ENCODE measurements at regions not wholly inside any gene's neighbourhood (a gene's known extent, or its start where the extent isn't known, plus 50 kb on each side); places are given as distances from the start of the nearest gene placed in this dataset.

GRCh38 chr14:57087841-57088240 lies 180.9 kb downstream of the EXOC5 start:
- H3K9me1 ChIP-seq (replicated peaks; ENCODE audit: control insufficient read depth, extremely low read depth, insufficient read depth, low read length): no peaks in the 10 kb centered on the region
- no peaks in the 10 kb centered on the region for H4K20me1 ChIP-seq (replicated peaks; ENCODE audit: control insufficient read depth, extremely low read depth, insufficient read depth, low read length)
- no peak overlapping the region for H3K4me3 ChIP-seq (replicated peaks in 1 of 3; ENCODE audit: insufficient read depth in 1 of 3, low read depth in 1 of 3, low read length in 3 of 3)
- no peak for TF ChIP-seq EZH2 (IDR thresholded peaks at IDR 0.05; ENCODE audit: borderline replicate concordance, low read depth, low read length, severe bottlenecking)
- no peak for TF ChIP-seq POLR2A (IDR thresholded peaks at IDR 0.05; ENCODE audit: low read depth, low read length)
- TF ChIP-seq JUN (IDR thresholded peaks at IDR 0.05; ENCODE audit: borderline replicate concordance, insufficient read depth, insufficient read length, low read depth): no peak
- no peak for TF ChIP-seq GATA2 (IDR thresholded peaks at IDR 0.05; ENCODE audit: insufficient read depth, insufficient read length, low read depth, low read length)
- no peak for TF ChIP-seq MAX (IDR thresholded peaks at IDR 0.05; ENCODE audit: insufficient read depth, insufficient read length)
- TF ChIP-seq FOS (IDR thresholded peaks at IDR 0.05; ENCODE audit: borderline replicate concordance, insufficient read depth, low read length): no peak
- TF ChIP-seq MYC (IDR thresholded peaks at IDR 0.05; ENCODE audit: low read depth, low read length): no peak
- TF ChIP-seq POLR2AphosphoS5 (IDR thresholded peaks at IDR 0.05; ENCODE audit: insufficient read depth, low read depth, low read length): no peak
- TF ChIP-seq CTCF (IDR thresholded peaks at IDR 0.05; ENCODE audit: extremely low read depth in 1 of 2, insufficient read depth in 1 of 2, low read depth in 1 of 2, low read length in 2 of 2): no peak
- ChIA-PET POLR2A (no interaction called here), CTCF (no interaction called here)
- H3K79me2 ChIP-seq (ENCODE audit: control insufficient read depth, insufficient read depth, low read length): no peaks in the 10 kb centered on the region
- H2AFZ ChIP-seq (ENCODE audit: low read depth, low read length): no peak overlapping the region
- no peak for DNase-seq (ENCODE audit: low read depth, low spot score)
- H3K9ac ChIP-seq (replicated peaks; ENCODE audit: extremely low read depth, insufficient read depth, low read length): no peak overlapping the region
- H3K4me2 ChIP-seq (ENCODE audit: insufficient read depth, low read length): no peak overlapping the region
- H3K27ac ChIP-seq (ENCODE audit: insufficient read depth, low read depth, low read length): no peak overlapping the region
- dilution Hi-C loops (cut with MboI; ENCODE audit: extremely low pct_ligation_motif_present, low sequenced_read_pairs): no loop called here
- intact Hi-C loops (cut with micrococcal nuclease): no loop called here
- no peaks in the 10 kb centered on the region for H3K9me3 ChIP-seq (replicated peaks; ENCODE audit: control insufficient read depth, insufficient read depth, low read length)
- H3K36me3 ChIP-seq (ENCODE audit: control insufficient read depth in 2 of 2, extremely low read depth in 1 of 2, insufficient read depth in 2 of 2, low read length in 2 of 2): no peaks in the 10 kb centered on the region
- no peak for FAIRE-seq
- no peaks in the 10 kb centered on the region for H3K27me3 ChIP-seq (ENCODE audit: control insufficient read depth in 2 of 2, insufficient read depth in 2 of 2, low read length in 2 of 2)
- no peaks in the 10 kb centered on the region for H3K4me1 ChIP-seq (ENCODE audit: control insufficient read depth, extremely low read depth, insufficient read depth, low read length)
- BruUV-seq (replicated peaks): no TSS peak
